GM18858 (cell line): ENCODE measurements at regions not wholly inside any gene's neighbourhood (a gene's known extent, or its start where the extent isn't known, plus 50 kb on each side); places are given as distances from the start of the nearest gene placed in this dataset.

Source experiments
- ATAC-seq: cut with Tn5 transposase; IDR thresholded peaks from one replicate; pipeline ENCODE4 v1.9.1; 2021; ENCODE audit not compliant: unreplicated experiment

- no peak for ATAC-seq
Observed at GRCh38 chr16:85971902-85972638, 73.1 kb downstream of the IRF8 start.

- ATAC-seq: no peak
Observed at GRCh38 chr16:85974428-85975375, 75.7 kb downstream of the IRF8 start.

GRCh38 chr16:85975451-85975981, 76.6 kb downstream of the IRF8 start:
- ATAC-seq: no peak

GRCh38 chr16:85978291-85978775, 79.4 kb downstream of the IRF8 start:
- no peak for ATAC-seq

GRCh38 chr16:85978976-85979375, 80.0 kb downstream of the IRF8 start:
- no peak for ATAC-seq

GRCh38 chr16:85979605-85980004, 80.6 kb downstream of the IRF8 start:
- no peak for ATAC-seq

- no peak for ATAC-seq
Observed at GRCh38 chr16:85980686-85981085, 81.7 kb downstream of the IRF8 start.

- ATAC-seq: no peak
Observed at GRCh38 chr16:85981826-85982562, 83.0 kb downstream of the IRF8 start.

GRCh38 chr16:85982563-85982939, 83.6 kb downstream of the IRF8 start:
- ATAC-seq: no peak

- no peak for ATAC-seq
Observed at GRCh38 chr16:85983064-85983463, 84.1 kb downstream of the IRF8 start.

GRCh38 chr16:85983606-85984230, 84.8 kb downstream of the IRF8 start:
- ATAC-seq: no peak

- ATAC-seq: no peak
Observed at GRCh38 chr16:85984231-85984880, 85.4 kb downstream of the IRF8 start.

GRCh38 chr16:85984947-85985451, 86.0 kb downstream of the IRF8 start:
- no peak for ATAC-seq

GRCh38 chr16:85986931-85987749, 88.2 kb downstream of the IRF8 start:
- ATAC-seq: no peak

- no peak for ATAC-seq
Observed at GRCh38 chr16:85987750-85988078, 88.8 kb downstream of the IRF8 start.

GRCh38 chr16:85988306-85988705, 89.3 kb downstream of the IRF8 start:
- peak; percentile 14 for ATAC-seq

- peak; percentile 42 for ATAC-seq
Observed at GRCh38 chr16:85988723-85989313, 89.9 kb downstream of the IRF8 start.

- no peak for ATAC-seq
Observed at GRCh38 chr16:85989376-85989775, 90.4 kb downstream of the IRF8 start.
